Adipocyte (in vitro differentiated cells): ENCODE measurements at regions not wholly inside any gene's neighbourhood (a gene's known extent, or its start where the extent isn't known, plus 50 kb on each side); places are given as distances from the start of the nearest gene placed in this dataset.
"Not testable (repeated sequence)": the region's sequence is repeated elsewhere in the genome, so short reads cannot be mapped to it uniquely, and the experiment has no call there.

ENCODE experiments used
- DNase-seq: peaks from one replicate; pipeline ENCODE4 v3.0.0-alpha.2; 2015; ENCODE audit warnings: low read depth
- H3K27me3 ChIP-seq: replicated peaks from 2 replicates; pipeline ENCODE4 v1.7.0; 2013; ENCODE audit warnings: mild to moderate bottlenecking, low read length, moderate library complexity; ENCODE audit not compliant: control insufficient read depth, insufficient read depth
- H3K36me3 ChIP-seq: 2 replicates; pipeline ENCODE4 v1.7.0; 2013; ENCODE audit warnings: low read length, mild to moderate bottlenecking, moderate library complexity; ENCODE audit not compliant: control insufficient read depth, insufficient read depth, severe bottlenecking
- H3K4me1 ChIP-seq: 2 replicates; pipeline ENCODE4 v1.7.0; 2013; ENCODE audit warnings: mild to moderate bottlenecking, low read length, moderate library complexity; ENCODE audit not compliant: control insufficient read depth, insufficient read depth
- H3K4me3 ChIP-seq: 2 replicates; pipeline ENCODE4 v1.7.0; 2013; ENCODE audit warnings: mild to moderate bottlenecking, low read length, moderate library complexity
- H3K9ac ChIP-seq: 2 replicates; pipeline ENCODE4 v1.7.0; 2013; ENCODE audit warnings: mild to moderate bottlenecking, low read length, moderate library complexity
- H3K9me3 ChIP-seq: 2 replicates; pipeline ENCODE4 v1.7.0; 2013; ENCODE audit warnings: mild to moderate bottlenecking, low read length, moderate library complexity; ENCODE audit not compliant: control insufficient read depth

DNA sequence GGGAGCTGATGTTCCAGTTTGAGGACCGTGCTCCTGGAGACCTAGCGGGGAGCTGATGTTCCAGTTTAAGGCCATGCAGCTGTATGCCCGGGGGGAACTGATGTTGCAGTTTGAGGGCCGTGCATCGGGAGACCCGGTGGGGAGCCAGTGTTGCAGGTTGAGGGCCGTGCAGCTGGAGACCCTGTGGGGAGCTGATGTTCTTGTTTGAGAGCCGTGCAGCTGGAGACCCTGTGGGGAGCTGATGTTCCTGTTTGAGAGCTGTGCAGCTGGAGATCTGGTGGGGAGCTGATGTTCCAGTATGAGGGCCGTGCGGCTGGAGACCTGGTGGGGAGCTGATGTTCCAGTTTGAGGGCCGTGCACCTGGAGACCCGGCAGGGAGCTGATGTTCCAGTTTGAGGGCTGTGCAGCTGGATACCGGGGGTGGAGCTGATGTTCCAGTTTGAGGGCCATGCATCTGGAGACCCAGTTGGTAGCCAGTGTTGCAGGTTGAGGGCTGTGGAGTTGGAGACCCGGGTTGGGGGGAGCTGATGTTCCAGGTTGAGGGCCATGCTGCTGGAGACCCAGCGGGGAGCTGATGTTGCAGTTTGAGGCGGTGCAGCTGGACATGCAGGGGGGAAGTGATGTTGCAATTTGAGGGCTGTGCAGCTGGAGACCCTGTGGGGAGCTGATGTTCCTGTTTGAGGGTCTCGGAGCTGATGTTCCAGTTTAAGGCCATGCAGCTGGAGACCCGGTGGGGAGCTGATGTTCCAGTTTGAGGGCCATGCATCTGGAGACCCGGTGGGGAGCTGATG is 64.4 kb upstream of the APOD start:
- H3K9ac ChIP-seq, H3K36me3 ChIP-seq, H3K27me3 ChIP-seq, DNase-seq, H3K4me1 ChIP-seq, H3K4me3 ChIP-seq, H3K9me3 ChIP-seq: not testable (repeated sequence)

GRCh38 chr3:195645872-195646271 is 62.1 kb upstream of the APOD start:
- not testable (repeated sequence) for H3K36me3 ChIP-seq, H3K4me3 ChIP-seq, H3K9me3 ChIP-seq, DNase-seq, H3K27me3 ChIP-seq, H3K9ac ChIP-seq, H3K4me1 ChIP-seq

DNA sequence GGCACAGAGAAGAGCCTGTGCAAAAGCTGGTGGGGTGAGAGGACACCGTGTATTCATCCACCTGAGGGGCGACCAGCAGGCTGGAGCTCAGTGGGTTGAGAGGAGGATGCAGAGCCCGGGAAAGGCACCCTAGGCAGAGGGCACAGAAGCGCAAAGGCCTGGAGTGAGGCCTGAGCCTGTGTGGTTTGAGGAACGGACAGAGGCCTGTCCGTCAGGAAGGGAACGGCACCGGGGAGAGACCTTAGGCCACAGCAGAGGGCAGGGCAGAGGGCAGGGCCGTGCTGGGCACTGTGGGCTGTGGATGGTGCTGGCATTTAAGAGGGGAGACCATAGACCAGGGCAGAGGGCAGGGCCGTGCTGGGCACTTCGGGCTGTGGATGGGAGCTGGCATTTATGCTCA is 59.5 kb upstream of the APOD start:
- H3K36me3 ChIP-seq, H3K4me3 ChIP-seq, H3K9me3 ChIP-seq, H3K4me1 ChIP-seq, H3K27me3 ChIP-seq, DNase-seq, H3K9ac ChIP-seq: not testable (repeated sequence)

DNA sequence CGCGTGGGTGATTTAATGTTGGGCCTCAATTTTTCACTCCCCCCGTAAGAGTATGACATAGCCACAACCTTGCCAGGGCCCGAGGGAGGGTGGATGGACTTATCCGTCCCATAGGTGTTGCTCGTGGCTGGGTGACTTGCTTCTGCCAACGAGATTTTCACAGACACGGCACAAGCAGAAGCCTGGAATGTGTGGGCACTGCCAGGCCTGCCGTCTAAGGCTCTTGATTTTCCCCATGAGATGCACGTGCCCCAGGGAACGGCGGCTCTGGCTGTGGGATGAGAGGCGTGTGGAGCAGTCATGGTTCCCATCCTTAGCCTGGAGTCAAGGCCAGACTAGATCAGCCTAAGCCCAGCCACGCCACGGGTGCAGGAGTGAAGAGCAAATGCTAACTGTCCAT is 58.6 kb upstream of the APOD start:
- not testable (repeated sequence) for DNase-seq, H3K4me1 ChIP-seq, H3K27me3 ChIP-seq, H3K36me3 ChIP-seq, H3K9ac ChIP-seq, H3K4me3 ChIP-seq, H3K9me3 ChIP-seq

DNA sequence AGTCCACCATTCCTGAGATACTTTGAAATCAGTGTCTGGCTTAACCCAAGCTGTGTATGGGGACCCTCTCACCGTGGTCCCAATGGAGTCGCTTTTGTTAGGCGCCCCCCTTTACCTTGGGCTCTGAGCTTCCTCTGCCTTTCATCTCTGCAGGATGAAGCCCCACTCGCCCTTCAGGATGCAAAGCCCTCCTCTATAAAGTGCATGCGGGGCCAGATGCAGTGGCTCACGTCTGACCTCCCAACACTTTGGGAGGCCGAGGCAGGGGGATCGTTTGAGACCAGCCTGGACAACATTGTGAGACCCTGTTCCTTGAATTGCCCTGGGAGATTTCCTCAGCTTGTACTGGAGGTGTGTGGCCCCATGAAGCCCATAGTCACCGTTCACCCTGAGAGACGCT is 54.7 kb upstream of the APOD start:
- H3K4me3 ChIP-seq, result not testable (repeated sequence)

GRCh38 chr3:195637473-195638233 is 53.9 kb upstream of the APOD start:
- H3K4me3 ChIP-seq, H3K9me3 ChIP-seq, H3K9ac ChIP-seq, H3K36me3 ChIP-seq, DNase-seq, H3K27me3 ChIP-seq, H3K4me1 ChIP-seq: not testable (repeated sequence)

More for the DNA sequence above, 54.7 kb upstream of the APOD start:
- H3K27me3 ChIP-seq, H3K36me3 ChIP-seq, H3K9ac ChIP-seq, DNase-seq, H3K9me3 ChIP-seq, H3K4me1 ChIP-seq: not testable (repeated sequence)

- not testable (repeated sequence) for H3K9me3 ChIP-seq, DNase-seq, H3K27me3 ChIP-seq, H3K9ac ChIP-seq, H3K4me3 ChIP-seq, H3K36me3 ChIP-seq, H3K4me1 ChIP-seq
Measured at GRCh38 chr3:195637011-195637410, 53.3 kb upstream of the APOD start.

DNA sequence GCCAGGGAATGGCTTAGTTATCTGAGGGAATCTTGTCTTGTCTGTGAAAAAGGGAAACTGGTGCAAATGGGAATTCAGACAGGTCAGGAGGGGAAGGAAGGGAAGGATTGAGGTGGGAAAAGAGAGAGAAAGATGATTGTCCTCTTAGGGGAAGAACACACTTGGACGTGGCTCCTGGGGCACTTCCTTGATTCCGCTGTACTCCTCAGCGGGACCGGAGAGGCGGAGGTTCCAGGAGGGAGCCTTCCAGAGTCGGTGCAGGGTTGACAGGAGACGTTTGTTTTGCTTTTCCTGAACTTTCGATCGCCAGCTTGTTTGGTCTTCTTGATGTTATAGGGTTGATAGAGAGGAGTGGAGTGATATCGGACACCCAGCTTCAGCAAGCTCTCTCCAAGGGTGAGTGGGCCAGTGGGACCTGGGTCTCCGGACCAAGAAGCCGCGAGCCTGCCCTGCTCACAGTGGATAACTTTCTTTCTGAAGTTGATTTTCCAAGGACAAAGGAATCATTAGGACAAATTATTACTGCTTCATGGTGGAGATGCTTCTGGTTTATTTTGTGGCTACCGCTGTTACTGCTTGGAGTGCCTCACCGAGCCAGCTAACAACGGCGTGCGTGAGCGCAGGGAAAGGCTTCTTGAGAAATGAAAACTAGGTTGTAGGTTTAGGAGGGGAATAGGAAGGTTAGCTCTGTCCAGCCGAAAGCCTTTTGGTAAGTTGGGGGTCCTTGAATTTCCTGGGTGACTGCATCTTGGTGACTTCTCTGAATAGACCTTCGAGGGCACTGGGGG is 52.4 kb upstream of the APOD start:
- H3K36me3 ChIP-seq, H3K4me1 ChIP-seq, H3K9me3 ChIP-seq, H3K27me3 ChIP-seq, H3K9ac ChIP-seq: not testable (repeated sequence)
- H3K4me3 ChIP-seq, result peak overlapping the region; percentile 54
- DNase-seq, result peak; percentile 14

DNA sequence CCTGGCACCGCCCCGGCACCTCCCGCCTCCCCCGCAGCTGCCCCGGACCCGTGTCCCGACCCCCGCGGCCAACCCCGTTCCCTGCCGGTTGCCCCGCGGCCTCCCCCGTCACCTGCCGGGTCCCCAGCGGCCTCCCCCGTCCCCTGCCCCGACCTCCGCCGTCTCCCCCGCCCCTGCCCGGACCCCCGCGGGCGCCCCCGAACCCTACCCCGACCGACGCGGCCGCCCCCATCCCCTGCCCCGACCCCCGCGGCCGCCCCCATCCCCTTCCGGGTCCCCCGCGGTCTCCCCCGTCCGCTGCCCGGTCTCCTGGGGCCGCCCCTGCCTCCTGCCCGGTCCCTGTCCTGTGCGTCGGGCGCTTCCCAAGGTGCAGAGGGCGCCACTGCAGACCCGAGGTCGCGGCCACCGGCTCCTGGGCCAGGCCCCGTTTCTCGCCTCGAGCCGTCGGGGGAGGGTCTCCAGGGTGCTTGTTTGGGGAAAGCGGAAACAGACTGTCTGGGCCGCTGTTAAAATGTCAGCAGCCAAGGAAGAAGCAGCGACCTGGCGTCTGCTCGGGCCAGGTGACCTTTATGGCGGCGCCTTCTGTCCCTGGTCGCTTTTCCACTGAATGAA is 51.6 kb upstream of the APOD start:
- not testable (repeated sequence) for H3K4me1 ChIP-seq, H3K9me3 ChIP-seq, H3K27me3 ChIP-seq, DNase-seq, H3K9ac ChIP-seq, H3K36me3 ChIP-seq
- peak overlapping the region; percentile 54 for H3K4me3 ChIP-seq

DNA sequence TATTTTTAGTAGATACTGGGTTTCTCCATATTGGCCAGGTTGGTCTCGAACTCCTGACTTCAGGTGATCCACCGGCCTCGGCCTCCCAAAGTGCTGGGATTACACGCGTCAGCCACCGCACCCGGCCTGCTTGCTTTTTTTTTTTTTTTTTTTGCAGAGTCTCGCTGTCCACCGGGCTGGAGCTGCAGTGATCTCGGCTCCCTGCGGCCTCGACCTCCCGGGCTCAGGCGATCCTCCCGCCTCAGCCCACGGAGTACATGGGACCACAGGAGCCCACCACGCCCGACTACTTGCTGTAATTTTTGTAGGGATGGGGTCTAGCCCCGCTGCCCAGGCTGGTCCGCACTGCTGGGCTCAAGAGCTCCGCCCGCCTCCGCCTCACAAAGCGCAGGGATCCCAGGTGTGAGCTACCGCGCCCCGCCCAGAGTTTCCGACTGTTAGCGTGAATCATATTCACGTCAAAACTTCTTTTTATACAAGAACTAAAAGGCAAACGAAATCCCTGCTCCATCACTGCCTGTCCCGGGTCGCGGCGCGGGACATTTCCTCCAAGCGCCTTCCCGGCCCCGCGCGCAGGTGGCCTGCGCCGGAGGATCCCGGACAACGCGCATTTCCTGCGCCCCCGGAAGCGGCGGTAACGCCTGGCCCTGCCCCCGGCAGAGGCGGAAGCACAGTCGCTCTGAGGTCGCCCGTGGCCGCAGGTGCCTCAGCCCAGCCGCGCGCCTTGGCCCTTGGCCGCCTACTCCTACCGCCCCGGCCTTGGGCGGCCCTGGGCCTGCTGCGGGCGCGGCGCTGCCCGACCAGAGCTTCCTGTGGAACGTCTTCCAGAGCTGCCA is 50.9 kb upstream of the APOD start:
- not testable (repeated sequence) for H3K27me3 ChIP-seq, H3K4me1 ChIP-seq, H3K36me3 ChIP-seq, DNase-seq, H3K9me3 ChIP-seq
- H3K9ac ChIP-seq, result peak overlapping the region; percentile 51
- H3K4me3 ChIP-seq, result peak overlapping the region; percentile 70
